Fibroblast of villous mesenchyme (primary cell): ENCODE measurements at regions not wholly inside any gene's neighbourhood (a gene's known extent, or its start where the extent isn't known, plus 50 kb on each side); places are given as distances from the start of the nearest gene placed in this dataset.

Experiments used
- DNase-seq: peaks from one replicate; pipeline ENCODE4 v3.0.0-alpha.2; 2010; ENCODE audit warnings: low read depth
- H3K4me3 ChIP-seq: 2 replicates; pipeline ENCODE4 v1.5.1; 2011; ENCODE audit warnings: low read depth, mild to moderate bottlenecking, low read length
- CTCF ChIP-seq: IDR thresholded peaks from 2 replicates; pipeline ENCODE4 v1.5.1; 2012; ENCODE audit warnings: low read depth, mild to moderate bottlenecking, low read length; ENCODE audit not compliant: insufficient read depth

GRCh38 chr3:8198605-8199004 lies 303.0 kb upstream of the LMCD1 start:
- no peak overlapping the region for H3K4me3 ChIP-seq
- no peak for DNase-seq
- no peak for TF ChIP-seq CTCF

- H3K4me3 ChIP-seq: no peak overlapping the region
- DNase-seq: no peak
- no peak for TF ChIP-seq CTCF
Measured at GRCh38 chr3:8200996-8201395, 300.6 kb upstream of the LMCD1 start.

- H3K4me3 ChIP-seq: no peak overlapping the region
- DNase-seq: peak; percentile 4
- no peak for TF ChIP-seq CTCF
Measured at GRCh38 chr3:8201886-8202285, 299.7 kb upstream of the LMCD1 start.

- TF ChIP-seq CTCF: no peak
- no peak for DNase-seq
- no peak overlapping the region for H3K4me3 ChIP-seq
Measured at GRCh38 chr3:8204331-8204730, 297.3 kb upstream of the LMCD1 start.

- TF ChIP-seq CTCF: no peak
- H3K4me3 ChIP-seq: no peak overlapping the region
- DNase-seq: peak; percentile 2
Measured at GRCh38 chr3:8204853-8205650, 296.6 kb upstream of the LMCD1 start.

GRCh38 chr3:8205881-8206280 lies 295.7 kb upstream of the LMCD1 start:
- H3K4me3 ChIP-seq: no peak overlapping the region
- no peak for TF ChIP-seq CTCF
- no peak for DNase-seq

- no peak for TF ChIP-seq CTCF
- no peak for DNase-seq
- no peak overlapping the region for H3K4me3 ChIP-seq
Measured at GRCh38 chr3:8206971-8207617, 294.5 kb upstream of the LMCD1 start.
